ENCODE measurements at regions not wholly inside any gene's neighbourhood (a gene's known extent, or its start where the extent isn't known, plus 50 kb on each side); places are given as distances from the start of the nearest gene placed in this dataset.

GRCh38 chr11:105520706-105521345, 89.0 kb upstream of the GRIA4 start:
- H3K9me3 ChIP-seq: no peaks in the 10 kb centered on the region
- H3K36me3 ChIP-seq: no peaks in the 10 kb centered on the region
- H3K27ac ChIP-seq: no peak overlapping the region
- 90% methylated on average over 4 of the region's 4 CpGs for WGBS
- no peaks in the 10 kb centered on the region for H3K27me3 ChIP-seq
- no peaks in the 10 kb centered on the region for H3K4me1 ChIP-seq
- TF ChIP-seq CTCF (IDR thresholded peaks at IDR 0.05) (no peak), POLR2A (IDR thresholded peaks at IDR 0.05) (no peak), EP300 (IDR thresholded peaks at IDR 0.05) (no peak), POLR2AphosphoS5 (IDR thresholded peaks at IDR 0.05) (no peak)
- no peak overlapping the region for H3K4me3 ChIP-seq
- DNase-seq (ENCODE audit: low spot score in 2 of 2): no peak

- Histone ChIP-seq H3K27me3 (no peaks in the 10 kb centered on the region), H3K4me3 (no peak overlapping the region), H3K36me3 (no peaks in the 10 kb centered on the region), H3K4me1 (no peaks in the 10 kb centered on the region), H3K9me3 (no peaks in the 10 kb centered on the region), H3K27ac (no peak overlapping the region)
- no peak for TF ChIP-seq POLR2A (IDR thresholded peaks at IDR 0.05)
- TF ChIP-seq POLR2AphosphoS5 (IDR thresholded peaks at IDR 0.05): no peak
- TF ChIP-seq EP300 (IDR thresholded peaks at IDR 0.05): no peak
- no peak for TF ChIP-seq CTCF (IDR thresholded peaks at IDR 0.05)
- DNase-seq (ENCODE audit: low spot score in 2 of 2): no peak
- WGBS: 70% methylated on average over 5 of the region's 5 CpGs
Observed at GRCh38 chr11:105507496-105508254, 102.2 kb upstream of the GRIA4 start.

GRCh38 chr11:105492010-105492409, 117.9 kb upstream of the GRIA4 start:
- Histone ChIP-seq H3K9me3 (no peaks in the 10 kb centered on the region), H3K27ac (no peak overlapping the region), H3K4me3 (no peak overlapping the region), H3K36me3 (no peaks in the 10 kb centered on the region), H3K4me1 (no peaks in the 10 kb centered on the region), H3K27me3 (no peaks in the 10 kb centered on the region)
- 85% methylated on average over 1 of the region's 1 CpG for WGBS
- TF ChIP-seq CTCF (IDR thresholded peaks at IDR 0.05): no peak
- no peak for TF ChIP-seq POLR2AphosphoS5 (IDR thresholded peaks at IDR 0.05)
- no peak for TF ChIP-seq POLR2A (IDR thresholded peaks at IDR 0.05)
- no peak for TF ChIP-seq EP300 (IDR thresholded peaks at IDR 0.05)
- DNase-seq (ENCODE audit: low spot score in 2 of 2): no peak

GRCh38 chr11:105491394-105491793, 118.5 kb upstream of the GRIA4 start:
- Histone ChIP-seq H3K36me3 (no peaks in the 10 kb centered on the region), H3K27me3 (no peaks in the 10 kb centered on the region), H3K4me1 (no peaks in the 10 kb centered on the region), H3K27ac (no peak overlapping the region), H3K4me3 (no peak overlapping the region), H3K9me3 (no peaks in the 10 kb centered on the region)
- no peak for DNase-seq (ENCODE audit: low spot score in 2 of 2)
- no peak for TF ChIP-seq POLR2A (IDR thresholded peaks at IDR 0.05)
- 97% methylated on average over 1 of the region's 1 CpG for WGBS

GRCh38 chr11:105490333-105490732, 119.5 kb upstream of the GRIA4 start:
- Histone ChIP-seq H3K36me3 (no peaks in the 10 kb centered on the region), H3K9me3 (no peaks in the 10 kb centered on the region), H3K27me3 (no peaks in the 10 kb centered on the region), H3K27ac (no peak overlapping the region), H3K4me1 (no peaks in the 10 kb centered on the region), H3K4me3 (no peak overlapping the region)
- DNase-seq (ENCODE audit: low spot score in 2 of 2): no peak
- 73% methylated on average over 1 of the region's 1 CpG for WGBS
- no peak for TF ChIP-seq EP300 (IDR thresholded peaks at IDR 0.05)
- TF ChIP-seq CTCF (IDR thresholded peaks at IDR 0.05): no peak
